ENCODE measurements at regions not wholly inside any gene's neighbourhood (a gene's known extent, or its start where the extent isn't known, plus 50 kb on each side); places are given as distances from the start of the nearest gene placed in this dataset.

GRCh38 chr17:63069245-63069644, 103.2 kb downstream of the TANC2 start (continued):
- no peak for TF ChIP-seq PRDM15 (CRISPR knock-in tag; IDR thresholded peaks at IDR 0.05)
- TF ChIP-seq FOXJ3 (CRISPR knock-in tag; IDR thresholded peaks at IDR 0.05; ENCODE audit: borderline replicate concordance) = no peak
- TF ChIP-seq ZNF121 (CRISPR knock-in tag; IDR thresholded peaks at IDR 0.05) = no peak
- TF ChIP-seq NR1H2 (CRISPR knock-in tag; IDR thresholded peaks at IDR 0.05) = no peak
- no peak for TF ChIP-seq CTCF (IDR thresholded peaks at IDR 0.05)
- no peak for TF ChIP-seq TP53 (CRISPR knock-in tag; IDR thresholded peaks at IDR 0.05)

- H3K27me3 Mint-ChIP-seq (ENCODE audit: low read depth) = no peaks in the 10 kb centered on the region
- CTCF ChIA-PET = no interaction called here
- H3K9me3 Mint-ChIP-seq = no peaks in the 10 kb centered on the region
- ATAC-seq = no peak
- H3K36me3 Mint-ChIP-seq = no peaks in the 10 kb centered on the region
- no peak for DNase-seq (ENCODE audit: low spot score)
- H3K27ac Mint-ChIP-seq = no peak overlapping the region; the same call in 1 of the 2 replicates
- no peak overlapping the region for H3K4me3 Mint-ChIP-seq
- POLR2A ChIA-PET = no interaction called here
- H3K4me1 Mint-ChIP-seq = peaks cover 3% of the 10 kb centered on the region; the same call in 1 of the 2 replicates
- TF ChIP-seq FOXK1 (CRISPR knock-in tag; IDR thresholded peaks at IDR 0.05) (no peak), MYBL2 (CRISPR knock-in tag; IDR thresholded peaks at IDR 0.05) (no peak), MAX (CRISPR knock-in tag; IDR thresholded peaks at IDR 0.05) (no peak), NR2C2 (CRISPR knock-in tag; IDR thresholded peaks at IDR 0.05) (no peak), NFE2L1 (CRISPR knock-in tag; IDR thresholded peaks at IDR 0.05) (no peak), FOXP1 (CRISPR knock-in tag; IDR thresholded peaks at IDR 0.05; ENCODE audit: borderline replicate concordance) (no peak), CDX4 (CRISPR knock-in tag; IDR thresholded peaks at IDR 0.05; ENCODE audit: borderline replicate concordance) (no peak), E2F1 (CRISPR knock-in tag; IDR thresholded peaks at IDR 0.05) (no peak), ZMAT4 (CRISPR knock-in tag; IDR thresholded peaks at IDR 0.05) (no peak), JUN (CRISPR knock-in tag; IDR thresholded peaks at IDR 0.05) (no peak), GTF2I (CRISPR knock-in tag; conservative IDR thresholded peaks at IDR 0.05) (no peak)
Measured at GRCh38 chr17:63070031-63070430, 104.0 kb downstream of the TANC2 start.

GRCh38 chr17:63071797-63072196, 105.8 kb downstream of the TANC2 start:
- Mint-ChIP-seq H3K27me3 (ENCODE audit: low read depth) (no peaks in the 10 kb centered on the region), H3K36me3 (no peaks in the 10 kb centered on the region), H3K4me1 (no peaks in the 10 kb centered on the region), H3K27ac (no peak overlapping the region), H3K9me3 (no peaks in the 10 kb centered on the region), H3K4me3 (no peak overlapping the region)
- CTCF ChIA-PET = interaction anchor here (0.5 to 0.9 kb wide), 2 partner anchors 11 to 49 kb away, joined by 3 to 5 read pairs; no protein-coding TSS in a partner anchor
- no peak for ATAC-seq
- POLR2A ChIA-PET = no interaction called here
- no peak for DNase-seq (ENCODE audit: low spot score)
- TF ChIP-seq PRDM15 (CRISPR knock-in tag; IDR thresholded peaks at IDR 0.05) (no peak), ZNF121 (CRISPR knock-in tag; IDR thresholded peaks at IDR 0.05) (no peak), ZNF317 (CRISPR knock-in tag; IDR thresholded peaks at IDR 0.05; ENCODE audit: borderline replicate concordance, low read depth) (no peak), FOXP1 (CRISPR knock-in tag; IDR thresholded peaks at IDR 0.05; ENCODE audit: borderline replicate concordance) (no peak), MYBL2 (CRISPR knock-in tag; IDR thresholded peaks at IDR 0.05) (no peak), NFE2L1 (CRISPR knock-in tag; IDR thresholded peaks at IDR 0.05) (no peak), CREB1 (CRISPR knock-in tag; IDR thresholded peaks at IDR 0.05) (no peak), ZNF512 (CRISPR knock-in tag; IDR thresholded peaks at IDR 0.05; ENCODE audit: borderline replicate concordance) (no peak)

Data from WTC11 (cell line).